H1 (cell line): ENCODE measurements at regions not wholly inside any gene's neighbourhood (a gene's known extent, or its start where the extent isn't known, plus 50 kb on each side); places are given as distances from the start of the nearest gene placed in this dataset.

Experiments
- CTCF ChIA-PET: fragments of 300-600 bp; sonication (Branson Sonifier 250); formaldehyde crosslinking; loops from one replicate; lab custom pipeline; 2021; ENCODE audit not compliant: partially characterized antibody; lab: Charles Lee
- POLR2A ChIA-PET: fragments of 300-600 bp; sonication (Branson Sonifier 250); formaldehyde crosslinking; loops from one replicate; lab custom pipeline; 2021; ENCODE audit warnings: inconsistent platforms; ENCODE audit not compliant: partially characterized antibody; lab: Charles Lee
- DNase-seq, 2 experiments: peaks; one replicate each; pipeline versions ENCODE4 v3.0.0 to v3.0.0-alpha.2; 2010 to 2022; ENCODE audit warnings: low spot score in 2 of 2, low read depth in 1 of 2, mixed read lengths in 1 of 2
- FAIRE-seq: peaks from 2 replicates; lab custom pipeline; 2011; peaks lifted over from hg19 to GRCh38; lab: Jason Lieb, UNC
- H2AFZ ChIP-seq: 2 replicates; pipeline ENCODE4 v1.8.1; 2012; ENCODE audit warnings: low read length, inconsistent platforms
- H2AK5ac ChIP-seq: 2 replicates; pipeline ENCODE4 v1.6.1; 2013; ENCODE audit warnings: low read depth, low read length
- H2BK120ac ChIP-seq: replicated peaks from 2 replicates; pipeline ENCODE3; 2013; ENCODE audit warnings: low read depth, low read length, inconsistent platforms
- H2BK12ac ChIP-seq: 2 replicates; pipeline ENCODE4 v1.6.1; 2013; ENCODE audit warnings: low read depth, low read length
- H2BK15ac ChIP-seq: 2 replicates; pipeline ENCODE4 v1.6.1; 2013; ENCODE audit warnings: low read length
- H2BK20ac ChIP-seq: 2 replicates; pipeline ENCODE4 v1.6.1; 2013; ENCODE audit warnings: low read length
- H2BK5ac ChIP-seq: 2 replicates; pipeline ENCODE4 v1.6.1; 2013; ENCODE audit warnings: low read depth, low read length
- H3K14ac ChIP-seq: 2 replicates; pipeline ENCODE4 v1.6.1; 2013; ENCODE audit warnings: inconsistent platforms; ENCODE audit not compliant: insufficient read length
- H3K18ac ChIP-seq: 2 replicates; pipeline ENCODE4 v1.6.1; 2013; ENCODE audit warnings: low read length; ENCODE audit errors: extremely low read depth
- H3K23ac ChIP-seq: 2 replicates; pipeline ENCODE4 v1.6.1; 2013; ENCODE audit warnings: inconsistent platforms; ENCODE audit not compliant: insufficient read length
- H3K23me2 ChIP-seq: 2 replicates; pipeline ENCODE4 v1.6.1; 2013; ENCODE audit warnings: low read depth, low read length
- H3K27ac ChIP-seq: 2 replicates; pipeline ENCODE4 v1.6.1; 2011; ENCODE audit warnings: low read depth, low read length, inconsistent platforms
- H3K27me3 ChIP-seq, 4 experiments: replicated peaks in 1 of 4; 1 replicate in 1 of 4; 2 replicates in 3 of 4; pipeline versions ENCODE4 v1.6.1 to v1.8.1; 2011 to 2013; ENCODE audit warnings: low read length in 3 of 4, mild to moderate bottlenecking in 3 of 4, inconsistent platforms in 2 of 4, mixed read lengths in 2 of 4, moderate library complexity in 1 of 4; ENCODE audit not compliant: control insufficient read depth in 3 of 4, insufficient read depth in 3 of 4; ENCODE audit errors: extremely low read depth in 1 of 4
- H3K36me3 ChIP-seq, 4 experiments: 2 replicates each; pipeline versions ENCODE4 v1.6.1 to v1.8.1; 2011 to 2013; ENCODE audit warnings: mild to moderate bottlenecking in 4 of 4, low read length in 3 of 4, moderate library complexity in 2 of 4, control low read depth in 1 of 4, inconsistent platforms in 1 of 4; ENCODE audit not compliant: insufficient read depth in 4 of 4, control insufficient read depth in 2 of 4
- H3K4ac ChIP-seq: replicated peaks from 2 replicates; pipeline ENCODE3; 2013; ENCODE audit warnings: low read length, low read depth, mixed read lengths, inconsistent platforms; ENCODE audit not compliant: insufficient read length
- H3K4me1 ChIP-seq, 4 experiments: replicated peaks in 1 of 4; 1 replicate in 1 of 4; 2 replicates in 3 of 4; pipeline versions ENCODE4 v1.6.1 to v1.8.1; 2011 to 2013; ENCODE audit warnings: low read length in 3 of 4, inconsistent platforms in 2 of 4, mixed read lengths in 1 of 4; ENCODE audit not compliant: insufficient read depth in 4 of 4, control insufficient read depth in 3 of 4
- H3K4me2 ChIP-seq, 2 experiments: 2 replicates each; pipeline versions ENCODE4 v1.6.1 to v1.8.1; 2011 to 2013; ENCODE audit warnings: low read depth in 2 of 2, low read length in 2 of 2, control low read depth in 1 of 2, inconsistent platforms in 1 of 2, mild to moderate bottlenecking in 1 of 2; ENCODE audit not compliant: insufficient read depth in 1 of 2
- H3K4me3 ChIP-seq, 4 experiments: fragments of 200-600, 300-600 bp in 1 of 4; sonication (generic), shearing (Covaris generic), sonication (Bioruptor Twin) in 1 of 4; 2 replicates each; pipeline versions ENCODE4 v1.5.1 to v1.8.1; 2011 to 2016; ENCODE audit warnings: low read length in 4 of 4, low read depth in 3 of 4, control low read depth in 2 of 4, inconsistent platforms in 2 of 4, mild to moderate bottlenecking in 2 of 4, mixed read lengths in 1 of 4, moderate library complexity in 1 of 4; ENCODE audit not compliant: insufficient read depth in 2 of 4; ENCODE audit errors: extremely low read depth in 1 of 4
- H3K56ac ChIP-seq: replicated peaks from 2 replicates; pipeline ENCODE3; 2013; ENCODE audit warnings: low read depth, mild to moderate bottlenecking, mixed read lengths, low read length, inconsistent platforms; ENCODE audit not compliant: insufficient read length
- H3K79me1 ChIP-seq: 2 replicates; pipeline ENCODE4 v1.6.1; 2013; ENCODE audit warnings: low read depth, low read length, control low read depth
- H3K79me2 ChIP-seq, 2 experiments: 2 replicates each; pipeline versions ENCODE4 v1.6.1 to v1.8.1; 2012 to 2013; ENCODE audit warnings: low read length in 2 of 2, mild to moderate bottlenecking in 2 of 2, inconsistent platforms in 1 of 2; ENCODE audit not compliant: insufficient read depth in 2 of 2, control insufficient read depth in 1 of 2
- H3K9ac ChIP-seq, 4 experiments: replicated peaks in 1 of 4; 1 replicate in 1 of 4; 2 replicates in 3 of 4; pipeline versions ENCODE4 v1.6.1 to v1.8.1; 2011 to 2013; ENCODE audit warnings: low read depth in 3 of 4, low read length in 3 of 4, control low read depth in 2 of 4, mild to moderate bottlenecking in 2 of 4, moderate library complexity in 2 of 4, inconsistent platforms in 1 of 4; ENCODE audit errors: extremely low read depth in 1 of 4
- H3K9me3 ChIP-seq, 2 experiments: 2 replicates each; pipeline versions ENCODE4 v1.6.1 to v1.8.1; 2012 to 2013; ENCODE audit warnings: mild to moderate bottlenecking in 2 of 2, moderate library complexity in 2 of 2, control low read depth in 1 of 2, inconsistent platforms in 1 of 2, low read depth in 1 of 2, low read length in 1 of 2, mixed read lengths in 1 of 2; ENCODE audit not compliant: insufficient read depth in 2 of 2
- H4K20me1 ChIP-seq, 2 experiments: replicated peaks in 1 of 2; 2 replicates each; pipeline versions ENCODE3 to v1.8.1; 2011 to 2013; ENCODE audit warnings: inconsistent platforms in 2 of 2, low read length in 2 of 2, mild to moderate bottlenecking in 1 of 2; ENCODE audit not compliant: insufficient read depth in 2 of 2, control insufficient read depth in 1 of 2
- H4K5ac ChIP-seq: 2 replicates; pipeline ENCODE4 v1.6.1; 2013; ENCODE audit warnings: low read length, low read depth, mixed read lengths, inconsistent platforms; ENCODE audit not compliant: insufficient read length
- H4K8ac ChIP-seq: 2 replicates; pipeline ENCODE4 v1.8.0; 2013; ENCODE audit warnings: mild to moderate bottlenecking, moderate library complexity, low read length, inconsistent platforms; ENCODE audit not compliant: insufficient read depth; ENCODE audit errors: extremely low read depth
- H4K91ac ChIP-seq: replicated peaks from 2 replicates; pipeline ENCODE3; 2013; ENCODE audit warnings: low read length, mixed read lengths, inconsistent platforms; ENCODE audit not compliant: insufficient read length
- ASH2L ChIP-seq: fragments of 200-600, 300-600 bp; sonication (generic); IDR thresholded peaks from one replicate; pipeline ENCODE4 v1.7.1; 2017; ENCODE audit warnings: low read length
- BCL11A ChIP-seq, 2 experiments: IDR thresholded peaks; one replicate each; pipeline ENCODE4 v1.6.1; 2011; ENCODE audit warnings: low read depth in 2 of 2, low read length in 2 of 2, mild to moderate bottlenecking in 2 of 2
- CHD1 ChIP-seq: IDR thresholded peaks from 2 replicates; pipeline ENCODE4 v1.6.1; 2012; ENCODE audit warnings: low read depth, low read length, improper control_type of control experiment
- CREB1 ChIP-seq: IDR thresholded peaks from 2 replicates; pipeline ENCODE4 v1.6.1; 2012; ENCODE audit warnings: inconsistent platforms
- GTF2F1 ChIP-seq: IDR thresholded peaks from 2 replicates; pipeline ENCODE4 v1.6.1; 2012; ENCODE audit warnings: low read depth, low read length, improper control_type of control experiment, borderline replicate concordance
- JUND ChIP-seq: IDR thresholded peaks from 2 replicates; pipeline ENCODE4 v1.6.1; 2011; ENCODE audit warnings: mild to moderate bottlenecking, improper control_type of control experiment, low read length
- KDM1A ChIP-seq: fragments of 200-600, 300-600 bp; sonication (generic); IDR thresholded peaks from 2 replicates; pipeline ENCODE4 v1.7.1; 2016; ENCODE audit warnings: mild to moderate bottlenecking, low read length, borderline replicate concordance
- NRF1 ChIP-seq: IDR thresholded peaks from 2 replicates; pipeline ENCODE4 v1.6.1; 2011; ENCODE audit warnings: mild to moderate bottlenecking, low read depth, low read length, improper control_type of control experiment
- POLR2A ChIP-seq, 2 experiments: IDR thresholded peaks; 1 replicate in 1 of 2; 2 replicates in 1 of 2; pipeline ENCODE4 v1.6.1; 2011; ENCODE audit warnings: low read depth in 2 of 2, low read length in 2 of 2, mild to moderate bottlenecking in 2 of 2; ENCODE audit errors: control extremely low read depth in 1 of 2
- POLR2AphosphoS5 ChIP-seq: IDR thresholded peaks from 2 replicates; pipeline ENCODE4 v1.6.1; 2011; ENCODE audit warnings: low read depth, low read length
- POU5F1 ChIP-seq: IDR thresholded peaks from 2 replicates; pipeline ENCODE4 v1.6.1; 2011; ENCODE audit warnings: low read depth, mild to moderate bottlenecking, low read length, moderate library complexity
- RAD21 ChIP-seq, 2 experiments: IDR thresholded peaks in 1 of 2; conservative IDR thresholded peaks in 1 of 2; 2 replicates each; pipeline ENCODE4 v1.6.1; 2011; ENCODE audit warnings: low read depth in 2 of 2, low read length in 2 of 2, improper control_type of control experiment in 1 of 2, inconsistent platforms in 1 of 2, mild to moderate bottlenecking in 1 of 2, moderate library complexity in 1 of 2
- SIX5 ChIP-seq: IDR thresholded peaks from 2 replicates; pipeline ENCODE4 v1.6.1; 2011; ENCODE audit warnings: mild to moderate bottlenecking, low read depth, low read length
- SP2 ChIP-seq: IDR thresholded peaks from 2 replicates; pipeline ENCODE4 v1.6.1; 2012; ENCODE audit warnings: mild to moderate bottlenecking, low read length, inconsistent platforms
- SP4 ChIP-seq: IDR thresholded peaks from 2 replicates; pipeline ENCODE4 v1.6.1; 2012; ENCODE audit warnings: low read length, inconsistent platforms
- SUZ12 ChIP-seq: fragments of 200-600 bp; sonication (generic); IDR thresholded peaks from 2 replicates; pipeline ENCODE4 v1.6.1; 2012; ENCODE audit warnings: mild to moderate bottlenecking, inconsistent platforms, low read length, moderate library complexity, mixed read lengths
- TAF7 ChIP-seq: optimal IDR thresholded peaks from 2 replicates; pipeline ENCODE3; 2011; ENCODE audit warnings: low read depth, mild to moderate bottlenecking, inconsistent platforms, low read length, moderate library complexity, borderline replicate concordance
- TEAD4 ChIP-seq: IDR thresholded peaks from 2 replicates; pipeline ENCODE4 v1.6.1; 2012; ENCODE audit warnings: low read depth, low read length, inconsistent platforms, mixed read lengths
- WGBS, 2 experiments: shearing (Covaris generic) in 1 of 2; methylation state at CpG; one replicate each; pipeline versions ENCODE4 v1.1.6 to v1.1.7; 2013 to 2015; ENCODE audit warnings: low lambda C conversion rate in 2 of 2, mixed read lengths in 2 of 2, inconsistent platforms in 1 of 2, low coverage in 1 of 2, missing lambda C conversion rate in 1 of 2; ENCODE audit not compliant: insufficient replicate concordance in 2 of 2, insufficient coverage in 1 of 2, insufficient read length in 1 of 2; ENCODE audit errors: extremely low coverage in 1 of 2, missing lambda C conversion rate in 1 of 2; 5-methylcytosine and 5-hydroxymethylcytosine counted together

GRCh38 chr15:17026633-17027032, 3515.0 kb downstream of the GOLGA6L6 start:
- H3K27ac ChIP-seq, result no peak overlapping the region
- ChIA-PET POLR2A (no interaction called here), CTCF (no interaction called here)
- no peak overlapping the region for H3K4me2 ChIP-seq
- H3K23me2 ChIP-seq, result no peaks in the 10 kb centered on the region
- H4K91ac ChIP-seq, result no peak overlapping the region
- no peak overlapping the region for H2BK120ac ChIP-seq
- no peaks in the 10 kb centered on the region for H3K79me2 ChIP-seq
- 79% methylated on average over 1 of the region's 1 CpG; no CpG with 5 or more reads in 1 of the 2 experiments for WGBS, 2 experiments
- no peak overlapping the region for H3K14ac ChIP-seq
- no peak overlapping the region for H2BK12ac ChIP-seq
- no peak overlapping the region for H2AFZ ChIP-seq
- no peak overlapping the region for H3K4ac ChIP-seq
- H3K9me3 ChIP-seq, result peaks cover 22 to 39% of the 10 kb centered on the region in 2 experiments
- no peaks in the 10 kb centered on the region for H3K36me3 ChIP-seq
- H2BK15ac ChIP-seq, result no peak overlapping the region
- no peak overlapping the region for H4K5ac ChIP-seq
- no peak for TF ChIP-seq CHD1
- TF ChIP-seq JUND, result no peak
- TF ChIP-seq SUZ12, result no peak
- TF ChIP-seq SIX5, result no peak
- TF ChIP-seq SP4, result no peak
- TF ChIP-seq SP2, result no peak
- TF ChIP-seq TAF7, result no peak
- no peak for TF ChIP-seq POLR2A (IDR thresholded peaks at IDR 0.05; ENCODE audit: control extremely low read depth in 1 of 2, low read depth in 2 of 2, low read length in 2 of 2)
- no peak for TF ChIP-seq RAD21 (IDR thresholded peaks at IDR 0.05 in 1 of 2, conservative IDR thresholded peaks at IDR 0.05 in 1 of 2; ENCODE audit: low read depth in 2 of 2, low read length in 2 of 2)
- TF ChIP-seq ASH2L, result no peak
- TF ChIP-seq POU5F1, result no peak
- TF ChIP-seq TEAD4, result no peak
- no peak for TF ChIP-seq CREB1
- TF ChIP-seq GTF2F1, result no peak
- TF ChIP-seq NRF1, result no peak
- TF ChIP-seq KDM1A, result no peak
- no peak for TF ChIP-seq POLR2AphosphoS5
- TF ChIP-seq BCL11A (IDR thresholded peaks at IDR 0.05; ENCODE audit: low read depth in 2 of 2, low read length in 2 of 2), result no peak
- FAIRE-seq (no peak), DNase-seq (no peak)
- no peak overlapping the region for H3K4me3 ChIP-seq
- H3K27me3 ChIP-seq, result no peaks in the 10 kb centered on the region
- H3K23ac ChIP-seq, result no peak overlapping the region
- H3K9ac ChIP-seq, result no peak overlapping the region
- no peaks in the 10 kb centered on the region for H3K4me1 ChIP-seq
- no peak overlapping the region for H3K18ac ChIP-seq
- no peaks in the 10 kb centered on the region for H3K79me1 ChIP-seq
- no peak overlapping the region for H4K8ac ChIP-seq
- no peaks in the 10 kb centered on the region for H4K20me1 ChIP-seq
- H3K56ac ChIP-seq, result no peak overlapping the region
- no peak overlapping the region for H2AK5ac ChIP-seq
- H2BK20ac ChIP-seq, result no peak overlapping the region
- H2BK5ac ChIP-seq, result no peak overlapping the region
